GM23338 (cell line): ENCODE measurements at regions not wholly inside any gene's neighbourhood (a gene's known extent, or its start where the extent isn't known, plus 50 kb on each side); places are given as distances from the start of the nearest gene placed in this dataset.

Experiments
- ATAC-seq: fragments of 200-7000 bp; cut with Tn5 transposase; 3 replicates; pipeline ENCODE4 v1.9.1; 2020
- DNase-seq: peaks from one replicate; pipeline ENCODE4 v3.0.0-alpha.2; 2015; ENCODE audit warnings: low spot score
- H2AFZ ChIP-seq: fragments of 200-600 bp; sonication (generic); 2 replicates; pipeline ENCODE4 v1.8.0; 2016; ENCODE audit warnings: antibody characterized with exemption, mild to moderate bottlenecking, moderate library complexity
- H3F3A ChIP-seq: fragments of 200-600 bp; sonication (generic); replicated peaks from 2 replicates; pipeline ENCODE4 v1.8.0; 2017; ENCODE audit warnings: antibody characterized with exemption, mixed run types, low read depth
- H3K27ac ChIP-seq: fragments of 200-600 bp; sonication (generic); 2 replicates; pipeline ENCODE4 v1.6.1; 2016; ENCODE audit warnings: low read depth
- H3K27me3 ChIP-seq: fragments of 200-600 bp; sonication (generic); 2 replicates; pipeline ENCODE4 v1.8.0; 2016; ENCODE audit warnings: mild to moderate bottlenecking, mixed run types, moderate library complexity; ENCODE audit not compliant: insufficient read depth
- H3K36me3 ChIP-seq: fragments of 200-600 bp; sonication (generic); 2 replicates; pipeline ENCODE4 v1.8.0; 2016; ENCODE audit warnings: mild to moderate bottlenecking; ENCODE audit not compliant: insufficient read depth
- H3K4me1 ChIP-seq: fragments of 200-600 bp; sonication (generic); 2 replicates; pipeline ENCODE4 v1.8.0; 2016; ENCODE audit warnings: mild to moderate bottlenecking, moderate library complexity; ENCODE audit not compliant: insufficient read depth
- H3K4me2 ChIP-seq: fragments of 200-600 bp; sonication (generic); 2 replicates; pipeline ENCODE4 v1.7.1; 2017; ENCODE audit warnings: mixed run types
- H3K4me3 ChIP-seq: fragments of 200-600 bp; sonication (generic); 2 replicates; pipeline ENCODE4 v1.6.1; 2016; ENCODE audit warnings: mixed run types
- H3K79me2 ChIP-seq: fragments of 200-600 bp; sonication (generic); replicated peaks from 2 replicates; pipeline ENCODE4 v1.8.0; 2017; ENCODE audit warnings: mild to moderate bottlenecking; ENCODE audit not compliant: insufficient read depth
- H3K9me2 ChIP-seq: fragments of 200-600 bp; sonication (generic); 2 replicates; pipeline ENCODE4 v1.8.0; 2017; ENCODE audit not compliant: insufficient read depth
- H4K20me1 ChIP-seq: fragments of 200-600 bp; sonication (generic); replicated peaks from 2 replicates; pipeline ENCODE4 v1.8.0; 2017; ENCODE audit warnings: mild to moderate bottlenecking; ENCODE audit not compliant: insufficient read depth
- H3K27ac Mint-ChIP-seq: 2 replicates; pipeline ENCODE4 v1.8.0; 2020; ENCODE audit warnings: inconsistent platforms, mild to moderate bottlenecking, moderate library complexity, mixed read lengths
- H3K27me3 Mint-ChIP-seq: 3 replicates; pipeline ENCODE4 v1.8.0; 2022; ENCODE audit warnings: low read depth, mild to moderate bottlenecking, moderate library complexity, mixed read lengths, inconsistent platforms; ENCODE audit not compliant: insufficient read depth, poor library complexity
- H3K36me3 Mint-ChIP-seq: 3 replicates; pipeline ENCODE4 v1.8.0; 2021; ENCODE audit warnings: low read depth, mild to moderate bottlenecking, inconsistent platforms, moderate library complexity, mixed read lengths
- H3K4me1 Mint-ChIP-seq: 3 replicates; pipeline ENCODE4 v1.8.0; 2020; ENCODE audit warnings: mild to moderate bottlenecking, inconsistent platforms, mixed read lengths
- H3K4me3 Mint-ChIP-seq: 3 replicates; pipeline ENCODE4 v1.8.0; 2021; ENCODE audit warnings: moderate library complexity, mild to moderate bottlenecking, inconsistent platforms, mixed read lengths
- H3K9me3 Mint-ChIP-seq: 3 replicates; pipeline ENCODE4 v1.8.0; 2020; ENCODE audit warnings: moderate library complexity, mild to moderate bottlenecking, inconsistent platforms, mixed read lengths
- CREB1 ChIP-seq: fragments of 250-450 bp; sonication (Bioruptor Pico); IDR thresholded peaks from 2 replicates; pipeline ENCODE4 v1.5.0; 2020; ENCODE audit warnings: low read depth, mild to moderate bottlenecking, moderate library complexity
- ETS1 ChIP-seq: IDR thresholded peaks from 2 replicates; pipeline ENCODE4 v1.6.1; 2016; ENCODE audit warnings: antibody characterized with exemption
- EZH2 ChIP-seq: fragments of 200-600 bp; sonication (generic); IDR thresholded peaks from one replicate; pipeline ENCODE4 v1.8.0; 2017; ENCODE audit warnings: antibody characterized with exemption, mild to moderate bottlenecking, low read depth; ENCODE audit not compliant: unreplicated experiment
- EZH2phosphoT487 ChIP-seq: fragments of 200-600 bp; sonication (generic); IDR thresholded peaks from one replicate; pipeline ENCODE4 v1.8.1; 2018; ENCODE audit warnings: antibody characterized with exemption; ENCODE audit not compliant: unreplicated experiment
- NANOG ChIP-seq: IDR thresholded peaks from 2 replicates; pipeline ENCODE4 v1.6.1; 2016; ENCODE audit warnings: antibody characterized with exemption, borderline replicate concordance
- POLR2AphosphoS5 ChIP-seq: IDR thresholded peaks from 2 replicates; pipeline ENCODE4 v1.6.1; 2016; ENCODE audit warnings: antibody characterized with exemption, low read depth
- REST ChIP-seq: IDR thresholded peaks from one replicate; pipeline ENCODE4 v1.6.1; 2018; ENCODE audit warnings: antibody characterized with exemption; ENCODE audit not compliant: unreplicated experiment
- STAT1 ChIP-seq: IDR thresholded peaks from one replicate; pipeline ENCODE4 v1.6.1; 2016; ENCODE audit warnings: antibody characterized with exemption; ENCODE audit not compliant: unreplicated experiment
- ZNF114 ChIP-seq: fragments of 250-450 bp; sonication (Bioruptor Pico); IDR thresholded peaks from 2 replicates; pipeline ENCODE4 v1.5.0; 2020; ENCODE audit warnings: mild to moderate bottlenecking, moderate library complexity
- ZNF331 ChIP-seq: fragments of 250-450 bp; sonication (Bioruptor Pico); IDR thresholded peaks from 2 replicates; pipeline ENCODE4 v1.5.0; 2020; ENCODE audit warnings: low read depth, mild to moderate bottlenecking, moderate library complexity

GRCh38 chr2:58508006-58508405 lies 266.9 kb upstream of the FANCL start (continued):
- TF ChIP-seq REST (no peak), CREB1 (CRISPR knock-in tag) (no peak), STAT1 (no peak)

GRCh38 chr2:58503918-58504317 lies 262.8 kb upstream of the FANCL start:
- Histone ChIP-seq H3K27ac (no peak overlapping the region), H2AFZ (no peak overlapping the region), H3K36me3 (no peaks in the 10 kb centered on the region), H3K27me3 (no peaks in the 10 kb centered on the region), H4K20me1 (no peaks in the 10 kb centered on the region), H3K4me1 (peaks cover 42% of the 10 kb centered on the region), H3K4me2 (no peak overlapping the region), H3F3A (no peaks in the 10 kb centered on the region), H3K79me2 (no peaks in the 10 kb centered on the region), H3K4me3 (no peak overlapping the region), H3K9me2 (no peaks in the 10 kb centered on the region)
- H3K36me3 Mint-ChIP-seq: no peaks in the 10 kb centered on the region
- ATAC-seq (no peak), DNase-seq (no peak)
- H3K4me3 Mint-ChIP-seq: no peak overlapping the region
- no peak overlapping the region for H3K27ac Mint-ChIP-seq
- H3K27me3 Mint-ChIP-seq: peaks cover 5% of the 10 kb centered on the region
- H3K9me3 Mint-ChIP-seq: no peaks in the 10 kb centered on the region
- TF ChIP-seq EZH2 (no peak), NANOG (no peak), STAT1 (no peak), ETS1 (no peak), EZH2phosphoT487 (no peak), POLR2AphosphoS5 (no peak), ZNF331 (CRISPR knock-in tag) (no peak)
- H3K4me1 Mint-ChIP-seq: peaks cover 37% of the 10 kb centered on the region

- DNase-seq (no peak), ATAC-seq (no peak)
- H3K4me1 ChIP-seq: peaks cover 43% of the 10 kb centered on the region
- no peaks in the 10 kb centered on the region for H3F3A ChIP-seq
- peaks cover 5% of the 10 kb centered on the region for H3K27me3 Mint-ChIP-seq
- no peak overlapping the region for H3K27ac ChIP-seq
- no peaks in the 10 kb centered on the region for H3K9me2 ChIP-seq
- H3K4me3 ChIP-seq: no peak overlapping the region
- H2AFZ ChIP-seq: no peak overlapping the region
- H3K4me1 Mint-ChIP-seq: peaks cover 39% of the 10 kb centered on the region
- no peaks in the 10 kb centered on the region for H3K9me3 Mint-ChIP-seq
- H3K4me2 ChIP-seq: no peak overlapping the region
- no peaks in the 10 kb centered on the region for H3K36me3 ChIP-seq
- no peak overlapping the region for H3K27ac Mint-ChIP-seq
- H4K20me1 ChIP-seq: no peaks in the 10 kb centered on the region
- H3K27me3 ChIP-seq: no peaks in the 10 kb centered on the region
- H3K36me3 Mint-ChIP-seq: no peaks in the 10 kb centered on the region
- H3K79me2 ChIP-seq: no peaks in the 10 kb centered on the region
- H3K4me3 Mint-ChIP-seq: no peak overlapping the region
- TF ChIP-seq POLR2AphosphoS5: no peak
- no peak for TF ChIP-seq ETS1
- no peak for TF ChIP-seq CREB1 (CRISPR knock-in tag)
- TF ChIP-seq ZNF114: no peak
- TF ChIP-seq NANOG: no peak
Measured at GRCh38 chr2:58502931-58503330, 261.8 kb upstream of the FANCL start.
